A549 (cell line): ENCODE measurements at regions not wholly inside any gene's neighbourhood (a gene's known extent, or its start where the extent isn't known, plus 50 kb on each side); places are given as distances from the start of the nearest gene placed in this dataset.

Source experiments
- CTCF ChIP-seq: fragments of >200 bp; sonication (Bioruptor Twin); formaldehyde crosslinking; IDR thresholded peaks from 3 replicates; pipeline ENCODE4 v1.5.1; 2016
- ESRRA ChIP-seq: fragments of 150-350 bp; IDR thresholded peaks from 2 replicates; pipeline ENCODE4 v1.6.1; 2014; ENCODE audit warnings: mild to moderate bottlenecking, low read length, borderline replicate concordance
- JUN ChIP-seq, 2 experiments: fragments of >200 bp; sonication (Bioruptor Twin); formaldehyde crosslinking; IDR thresholded peaks; 2 replicates in 1 of 2; 3 replicates in 1 of 2; pipeline ENCODE4 v1.6.1; 2016 to 2017
- JUNB ChIP-seq: fragments of >200 bp; sonication (Bioruptor Twin); formaldehyde crosslinking; IDR thresholded peaks from 2 replicates; pipeline ENCODE4 v1.6.1; 2016
- POLR2A ChIP-seq: IDR thresholded peaks from 2 replicates; pipeline ENCODE4 v1.6.1; 2012; ENCODE audit warnings: mild to moderate bottlenecking, low read length
- RAD21 ChIP-seq, 2 experiments: fragments of >200 bp in 1 of 2; sonication (Bioruptor Twin) in 1 of 2; formaldehyde crosslinking in 1 of 2; IDR thresholded peaks in 1 of 2; conservative IDR thresholded peaks in 1 of 2; 2 replicates in 1 of 2; 3 replicates in 1 of 2; pipeline ENCODE4 v1.6.1; 2012 to 2018; ENCODE audit warnings: inconsistent platforms in 1 of 2

GRCh38 chr1:65538086-65538485 lies 117.6 kb downstream of the LEPR start:
- TF ChIP-seq ESRRA (no peak), CTCF (no peak), JUNB (no peak), POLR2A (no peak), JUN (IDR thresholded peaks at IDR 0.05) (no peak), RAD21 (conservative IDR thresholded peaks at IDR 0.05 in 1 of 2, IDR thresholded peaks at IDR 0.05 in 1 of 2) (no peak)
